Upper lobe of left lung (tissue), 6 donors: ENCODE measurements at regions not wholly inside any gene's neighbourhood (a gene's known extent, or its start where the extent isn't known, plus 50 kb on each side); places are given as distances from the start of the nearest gene placed in this dataset.

Experiments used
- ATAC-seq, 2 donors: fragments of 200-7000 bp; cut with Tn5 transposase; one replicate each; pipeline ENCODE4 v1.9.1; 2022; ENCODE audit warnings: mild to moderate bottlenecking in 2 of 2, moderate library complexity in 2 of 2; ENCODE audit not compliant: low FRiP score in 2 of 2
- DNase-seq, 2 donors: peaks; one replicate each; pipeline ENCODE4 v3.0.0-alpha.2; 2019 to 2020
- H3K27ac ChIP-seq, 4 donors: fragments of 200-600 bp; sonication (generic); one replicate each; pipeline ENCODE4 v1.5.1; 2016 to 2019
- H3K27me3 ChIP-seq, 4 donors: fragments of 200-600 bp; sonication (generic); one replicate each; pipeline ENCODE4 v1.5.1; 2017 to 2019
- H3K36me3 ChIP-seq, 4 donors: fragments of 200-600 bp; sonication (generic); one replicate each; pipeline ENCODE4 v1.5.1; 2016 to 2019
- H3K4me1 ChIP-seq, 4 donors: fragments of 200-600 bp; sonication (generic); one replicate each; pipeline ENCODE4 v1.5.1; 2018 to 2019
- H3K4me3 ChIP-seq, 4 donors: fragments of 200-600 bp; sonication (generic); one replicate each; pipeline ENCODE4 v1.5.1; 2017 to 2019; ENCODE audit warnings: mild to moderate bottlenecking in 2 of 4, moderate library complexity in 1 of 4
- H3K9me3 ChIP-seq, 4 donors: fragments of 200-600 bp; sonication (generic); one replicate each; pipeline ENCODE4 v1.5.1; 2018 to 2019
- EP300 ChIP-seq, 4 donors: sonication (generic); formaldehyde crosslinking; IDR thresholded peaks; one replicate each; pipeline ENCODE4 v1.5.1; 2017; ENCODE audit warnings: antibody characterized with exemption in 4 of 4, control low read depth in 2 of 4
- POLR2A ChIP-seq, 4 donors: fragments of 450-650 bp; IDR thresholded peaks; one replicate each; pipeline ENCODE4 v1.5.1; 2016 to 2017; ENCODE audit warnings: antibody characterized with exemption in 4 of 4, mild to moderate bottlenecking in 2 of 4
- POLR2AphosphoS5 ChIP-seq, 2 donors: sonication (generic); formaldehyde crosslinking; IDR thresholded peaks; one replicate each; pipeline ENCODE4 v1.5.1; 2017; ENCODE audit warnings: antibody characterized with exemption in 2 of 2
- WGBS, 2 donors: methylation state at CpG; one replicate each; pipeline ENCODE4 v1.1.5; 2017 to 2018; 5-methylcytosine and 5-hydroxymethylcytosine counted together
- TF ChIP-seq, protein P1 (sequence below), 6 experiments: fragments of 450-650 bp in 4 of 6; fragments of 200-600 bp in 2 of 6; sonication (generic) in 2 of 6; IDR thresholded peaks; one replicate each; pipeline ENCODE4 v1.5.1; 2016 to 2019; ENCODE audit warnings: antibody characterized with exemption in 6 of 6
- donor health status: DM: no; HTN: no; CAD: no; lungs with moderate emphysema.
- donor health status: DM: no; HTN: yes; CAD: no; lungs with severe emphysema.

DNA sequence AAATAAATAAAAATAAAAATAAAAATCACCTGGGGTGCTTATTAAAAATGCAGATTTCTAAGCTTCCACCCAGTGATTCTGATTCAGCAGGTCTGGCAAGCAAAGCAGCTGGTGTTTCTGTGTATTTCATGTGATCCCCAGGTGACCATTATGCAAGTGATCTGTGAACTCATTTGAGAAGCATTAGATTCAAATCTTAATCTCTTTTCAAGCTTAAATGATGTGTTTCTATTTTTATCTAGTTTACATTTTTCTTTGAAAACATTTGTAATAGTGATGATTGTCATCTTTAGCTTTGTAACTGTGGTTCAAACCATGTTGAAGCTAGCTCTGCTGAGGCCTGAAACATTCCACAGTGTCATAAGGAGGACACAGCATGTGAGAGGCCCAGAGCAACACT is 804.8 kb upstream of the ZNF608 start:
- DNase-seq (no peak), ATAC-seq (no peak)
- TF ChIP-seq EP300 (IDR thresholded peaks at IDR 0.05) (no peak), POLR2A (IDR thresholded peaks at IDR 0.05) (no peak), POLR2AphosphoS5 (IDR thresholded peaks at IDR 0.05) (no peak)
- TF ChIP-seq, protein P1, sequence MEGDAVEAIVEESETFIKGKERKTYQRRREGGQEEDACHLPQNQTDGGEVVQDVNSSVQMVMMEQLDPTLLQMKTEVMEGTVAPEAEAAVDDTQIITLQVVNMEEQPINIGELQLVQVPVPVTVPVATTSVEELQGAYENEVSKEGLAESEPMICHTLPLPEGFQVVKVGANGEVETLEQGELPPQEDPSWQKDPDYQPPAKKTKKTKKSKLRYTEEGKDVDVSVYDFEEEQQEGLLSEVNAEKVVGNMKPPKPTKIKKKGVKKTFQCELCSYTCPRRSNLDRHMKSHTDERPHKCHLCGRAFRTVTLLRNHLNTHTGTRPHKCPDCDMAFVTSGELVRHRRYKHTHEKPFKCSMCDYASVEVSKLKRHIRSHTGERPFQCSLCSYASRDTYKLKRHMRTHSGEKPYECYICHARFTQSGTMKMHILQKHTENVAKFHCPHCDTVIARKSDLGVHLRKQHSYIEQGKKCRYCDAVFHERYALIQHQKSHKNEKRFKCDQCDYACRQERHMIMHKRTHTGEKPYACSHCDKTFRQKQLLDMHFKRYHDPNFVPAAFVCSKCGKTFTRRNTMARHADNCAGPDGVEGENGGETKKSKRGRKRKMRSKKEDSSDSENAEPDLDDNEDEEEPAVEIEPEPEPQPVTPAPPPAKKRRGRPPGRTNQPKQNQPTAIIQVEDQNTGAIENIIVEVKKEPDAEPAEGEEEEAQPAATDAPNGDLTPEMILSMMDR (IDR thresholded peaks at IDR 0.05), result no peak
- Histone ChIP-seq H3K27me3 (no peaks in the 10 kb centered on the region), H3K9me3 (no peaks in the 10 kb centered on the region), H3K36me3 (no peaks in the 10 kb centered on the region), H3K27ac (no peak overlapping the region), H3K4me1 (peaks cover 0 to 13% (median 8%) of the 10 kb centered on the region in 4 donors), H3K4me3 (no peak overlapping the region)

DNA sequence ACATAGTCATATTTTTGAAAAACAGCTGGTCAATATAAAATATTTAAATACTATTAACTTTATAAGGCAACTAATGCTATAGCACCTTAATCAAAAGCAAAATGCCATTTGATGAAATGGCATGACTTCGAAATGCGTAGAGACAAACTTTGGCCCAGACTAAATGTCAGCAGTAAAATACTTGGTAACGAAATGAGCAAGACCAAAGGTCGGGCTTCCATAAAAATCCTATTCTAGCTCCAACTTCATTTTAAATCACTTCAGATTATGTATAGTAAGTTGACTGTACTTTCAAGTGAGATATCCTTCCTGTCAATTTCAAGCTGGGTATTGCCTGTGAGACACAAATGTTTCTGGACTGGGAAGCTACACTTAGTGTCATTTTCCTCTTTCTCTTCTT is 805.4 kb upstream of the ZNF608 start:
- ATAC-seq (no peak), DNase-seq (no peak)
- TF ChIP-seq EP300 (IDR thresholded peaks at IDR 0.05) (no peak), POLR2AphosphoS5 (IDR thresholded peaks at IDR 0.05) (no peak), POLR2A (IDR thresholded peaks at IDR 0.05) (no peak)
- TF ChIP-seq, protein P1 (IDR thresholded peaks at IDR 0.05), result no peak
- Histone ChIP-seq H3K36me3 (no peaks in the 10 kb centered on the region), H3K27ac (no peak overlapping the region), H3K4me3 (no peak overlapping the region), H3K4me1 (peaks cover 0 to 13% (median 8%) of the 10 kb centered on the region in 4 donors), H3K9me3 (no peaks in the 10 kb centered on the region), H3K27me3 (no peaks in the 10 kb centered on the region)
- WGBS, 2 donors, result 92 to 93% methylated on average over 4 of the region's 4 CpGs

DNA sequence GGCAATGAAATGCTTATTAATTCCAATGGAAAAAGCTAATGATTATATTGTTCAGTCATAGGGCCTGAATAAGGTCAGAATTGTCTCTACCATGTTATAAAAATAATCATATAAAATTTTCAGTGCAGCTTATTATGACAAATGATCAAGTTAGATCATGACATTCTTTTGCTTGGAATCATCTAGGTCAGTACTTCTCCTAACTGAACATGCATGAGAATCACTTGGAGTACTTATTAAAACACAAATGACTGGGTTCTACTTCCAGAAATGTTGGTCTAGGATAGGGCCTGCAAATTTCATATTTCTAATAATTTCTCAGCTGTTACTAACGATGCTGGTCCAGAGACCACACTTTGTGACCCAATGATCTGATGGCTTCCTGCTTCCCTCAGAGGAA is 806.0 kb upstream of the ZNF608 start:
- Histone ChIP-seq H3K4me1 (peaks cover 0 to 13% (median 8%) of the 10 kb centered on the region in 4 donors), H3K27me3 (no peaks in the 10 kb centered on the region), H3K27ac (no peak overlapping the region), H3K9me3 (no peaks in the 10 kb centered on the region), H3K4me3 (no peak overlapping the region), H3K36me3 (no peaks in the 10 kb centered on the region)
- WGBS, 2 donors, result 76 to 77% methylated on average over 1 of the region's 1 CpG
- ATAC-seq (no peak), DNase-seq (no peak)
- TF ChIP-seq EP300 (IDR thresholded peaks at IDR 0.05) (no peak), POLR2A (IDR thresholded peaks at IDR 0.05) (no peak), POLR2AphosphoS5 (IDR thresholded peaks at IDR 0.05) (no peak)
- TF ChIP-seq, protein P1 (IDR thresholded peaks at IDR 0.05), result no peak

DNA sequence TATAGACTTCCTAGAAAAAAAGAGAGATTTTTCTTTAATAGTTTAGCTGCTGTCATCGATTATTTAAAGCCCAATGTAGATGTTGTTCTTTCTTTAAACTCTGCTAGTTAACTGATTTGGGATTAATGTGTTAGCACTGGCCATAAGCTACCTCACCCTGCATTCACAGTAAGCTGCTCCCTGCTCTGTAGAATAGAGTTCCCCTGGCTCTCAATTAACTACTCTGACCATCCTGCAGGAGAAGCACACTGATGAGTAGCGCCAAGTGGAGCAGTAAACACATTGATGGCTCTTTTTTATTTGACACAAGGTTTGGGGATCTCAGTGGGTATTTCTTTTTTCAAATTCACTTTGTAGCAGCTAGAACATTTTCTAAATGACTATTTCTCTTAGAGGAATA is 807.9 kb upstream of the ZNF608 start:
- Histone ChIP-seq H3K27ac (no peak overlapping the region), H3K9me3 (no peaks in the 10 kb centered on the region), H3K4me1 (peaks cover 0 to 8% (median 6%) of the 10 kb centered on the region in 4 donors), H3K27me3 (no peaks in the 10 kb centered on the region), H3K36me3 (no peaks in the 10 kb centered on the region), H3K4me3 (no peak overlapping the region)
- ATAC-seq, result no peak
- 87 to 88% methylated on average over 2 of the region's 2 CpGs for WGBS, 2 donors
- TF ChIP-seq EP300 (IDR thresholded peaks at IDR 0.05) (no peak), POLR2A (IDR thresholded peaks at IDR 0.05) (no peak), POLR2AphosphoS5 (IDR thresholded peaks at IDR 0.05) (no peak)
- TF ChIP-seq, protein P1 (IDR thresholded peaks at IDR 0.05), result no peak
- DNase-seq, result no peak

DNA sequence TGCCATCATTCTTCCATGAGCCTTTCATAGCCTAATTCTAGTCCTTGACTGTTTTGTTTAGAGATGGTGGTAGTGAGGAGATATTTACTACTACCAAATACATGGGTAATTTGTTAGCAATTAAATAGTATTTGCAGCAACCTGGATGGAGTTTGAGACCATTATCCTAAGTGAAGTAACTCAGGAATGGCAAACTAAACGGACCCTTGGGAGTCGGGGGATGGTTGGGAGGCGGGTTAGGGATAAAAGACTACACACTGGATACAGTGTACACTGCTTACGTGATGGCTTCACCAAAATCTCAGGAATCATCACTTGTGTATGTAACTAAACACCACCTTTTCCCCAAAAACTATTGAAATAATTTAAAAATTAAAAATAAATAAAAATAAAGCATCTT is 809.2 kb upstream of the ZNF608 start:
- DNase-seq (no peak), ATAC-seq (no peak)
- H3K36me3 ChIP-seq, result no peaks in the 10 kb centered on the region
- no peak overlapping the region for H3K4me3 ChIP-seq
- no peak overlapping the region for H3K27ac ChIP-seq
- H3K4me1 ChIP-seq, result no peaks in the 10 kb centered on the region
- no peaks in the 10 kb centered on the region for H3K27me3 ChIP-seq
- no peak for TF ChIP-seq EP300 (IDR thresholded peaks at IDR 0.05)
- no peak for TF ChIP-seq POLR2AphosphoS5 (IDR thresholded peaks at IDR 0.05)
- TF ChIP-seq POLR2A (IDR thresholded peaks at IDR 0.05), result no peak
- TF ChIP-seq, protein P1 (IDR thresholded peaks at IDR 0.05), result no peak
- H3K9me3 ChIP-seq, result no peaks in the 10 kb centered on the region
- 88 to 95% methylated on average over 4 of the region's 4 CpGs for WGBS, 2 donors
